DMS 273 (cell line): ENCODE measurements at regions not wholly inside any gene's neighbourhood (a gene's known extent, or its start where the extent isn't known, plus 50 kb on each side); places are given as distances from the start of the nearest gene placed in this dataset.

Source experiments
- DNase-seq: peaks from one replicate; lab custom pipeline; 2025; ENCODE audit not compliant: unreplicated experiment; lab: John Stamatoyannopoulos, UW

DNA sequence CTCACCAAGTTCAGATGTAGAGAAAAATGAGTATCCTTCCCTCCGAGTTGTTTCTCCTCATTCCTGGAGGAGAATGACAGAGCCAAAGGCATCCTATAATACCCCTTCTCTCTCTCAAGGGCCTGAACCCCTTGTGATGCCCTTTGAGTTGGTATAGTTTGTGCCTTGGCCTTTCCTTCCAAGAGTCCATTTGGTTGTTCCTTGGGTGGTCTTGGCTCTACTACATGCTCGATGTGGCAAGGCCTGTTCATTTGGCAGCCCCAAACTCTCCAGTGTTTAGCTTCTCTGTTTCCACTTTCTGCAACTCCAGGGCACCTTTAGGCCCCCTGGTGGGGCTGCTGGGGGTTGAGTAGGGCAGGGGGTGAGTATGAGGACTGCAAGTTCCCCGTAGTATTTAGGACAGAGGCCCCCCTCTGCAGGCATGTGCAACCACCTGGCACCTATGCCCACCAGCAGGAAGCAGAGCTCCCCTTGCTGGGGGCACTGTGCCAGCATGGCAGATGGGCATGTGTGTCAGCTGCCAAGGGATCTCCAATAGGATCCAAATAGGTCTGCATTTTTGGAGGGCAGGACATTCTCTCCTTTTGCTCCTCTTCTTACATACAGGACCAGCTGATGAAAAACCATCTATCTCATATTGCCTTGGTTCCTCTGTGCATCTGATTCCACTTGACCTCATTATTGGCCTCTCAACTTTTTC, 217.2 kb upstream of the CADM1 start:
- peak; percentile 86 for DNase-seq

- peak; percentile 3 for DNase-seq
Observed at GRCh38 chr11:115720602-115721245, 216.5 kb upstream of the CADM1 start.

- DNase-seq = no peak
Observed at GRCh38 chr11:115718945-115719344, 214.7 kb upstream of the CADM1 start.

DNA sequence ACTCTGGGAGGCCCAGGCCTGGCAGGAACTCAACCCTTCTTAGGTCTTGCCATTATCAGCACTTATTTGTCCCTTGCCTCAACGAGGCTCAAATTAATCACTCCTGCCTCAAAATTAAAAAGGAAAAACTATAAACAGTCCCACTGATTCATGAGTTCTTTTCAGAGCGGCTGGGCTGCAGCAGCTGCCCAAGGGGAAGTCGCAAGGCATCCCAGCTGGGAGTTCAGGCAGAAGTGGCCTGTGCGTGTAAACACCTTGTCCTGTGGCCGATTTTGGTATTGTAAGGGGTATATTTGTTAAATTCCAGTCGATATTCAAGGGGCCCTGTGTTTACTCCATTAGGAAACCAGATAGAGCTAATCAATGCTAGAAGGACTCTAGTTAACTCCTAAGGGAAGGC, 213.9 kb upstream of the CADM1 start:
- DNase-seq = peak; percentile 9

DNA sequence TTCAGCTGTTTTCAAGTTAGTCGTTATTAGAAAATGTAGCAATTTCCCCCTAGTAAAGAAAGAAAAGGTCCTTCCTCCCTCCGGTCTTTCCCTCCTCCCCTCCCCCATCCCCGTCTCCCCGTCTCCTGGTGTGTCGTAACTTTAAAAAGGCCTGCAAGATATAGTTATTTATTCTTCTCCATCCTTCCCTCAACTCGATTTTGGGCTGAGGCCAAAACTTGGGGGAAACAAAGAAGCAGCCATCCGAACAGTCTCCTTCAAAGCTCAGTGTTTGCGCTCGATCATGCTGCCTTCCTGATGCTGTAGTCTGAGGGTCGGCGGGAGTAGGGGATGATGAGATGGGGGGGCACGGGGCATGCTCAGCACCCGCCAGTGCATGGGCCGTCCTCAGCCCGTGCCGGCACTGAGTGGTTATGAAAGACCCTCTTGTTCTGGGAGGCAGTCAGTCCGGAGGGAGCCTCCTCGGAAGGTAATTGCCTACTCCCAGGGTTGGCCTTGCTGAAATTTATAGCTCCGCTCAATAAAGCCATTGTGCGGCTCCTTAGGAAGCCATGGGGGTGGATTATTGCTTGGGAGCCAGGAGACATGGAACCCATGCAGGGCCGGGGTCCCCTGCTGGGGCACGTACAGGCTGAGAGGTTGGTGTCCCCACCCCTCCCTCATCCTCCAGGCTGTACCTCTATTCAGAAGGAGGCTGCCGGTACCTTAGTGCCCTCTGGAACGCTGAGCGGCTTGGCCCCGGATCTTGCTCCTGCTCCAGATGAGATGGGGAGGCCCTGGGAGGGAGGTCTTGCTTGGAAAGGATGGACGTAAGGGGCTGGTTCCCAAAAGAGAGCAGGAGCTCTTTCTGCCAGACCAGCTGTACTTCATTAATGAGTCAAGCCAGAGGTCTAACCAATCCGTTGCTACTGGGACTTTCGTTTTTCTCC, 212.7 kb upstream of the CADM1 start:
- no peak for DNase-seq

- DNase-seq = no peak
Observed at GRCh38 chr11:115716080-115716479, 211.9 kb upstream of the CADM1 start.

DNA sequence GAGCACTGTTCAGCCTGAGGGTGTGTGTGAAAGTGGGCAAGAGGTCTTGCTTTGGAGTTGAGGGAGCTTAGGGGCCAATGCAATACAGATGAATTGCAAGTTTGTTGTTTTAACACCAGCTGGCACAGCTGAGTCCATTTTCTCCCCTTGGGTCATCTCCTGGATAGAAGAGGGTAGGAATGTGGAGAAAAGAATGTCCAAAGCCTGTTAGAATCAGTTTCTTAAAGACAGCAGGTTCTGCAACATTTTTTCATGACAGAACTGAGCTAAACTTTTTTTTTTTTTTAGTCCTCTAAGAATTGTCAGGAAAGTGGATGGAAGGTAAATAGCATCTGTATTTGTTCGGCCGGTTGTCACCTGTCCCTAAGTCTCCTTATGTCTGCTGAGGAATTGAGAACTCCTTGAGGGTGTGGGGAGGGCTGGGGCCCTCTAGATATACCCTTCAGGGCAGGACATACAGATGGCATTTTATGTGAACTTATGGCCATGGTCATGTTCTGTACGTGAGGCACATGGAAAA, 211.1 kb upstream of the CADM1 start:
- DNase-seq = no peak

DNA sequence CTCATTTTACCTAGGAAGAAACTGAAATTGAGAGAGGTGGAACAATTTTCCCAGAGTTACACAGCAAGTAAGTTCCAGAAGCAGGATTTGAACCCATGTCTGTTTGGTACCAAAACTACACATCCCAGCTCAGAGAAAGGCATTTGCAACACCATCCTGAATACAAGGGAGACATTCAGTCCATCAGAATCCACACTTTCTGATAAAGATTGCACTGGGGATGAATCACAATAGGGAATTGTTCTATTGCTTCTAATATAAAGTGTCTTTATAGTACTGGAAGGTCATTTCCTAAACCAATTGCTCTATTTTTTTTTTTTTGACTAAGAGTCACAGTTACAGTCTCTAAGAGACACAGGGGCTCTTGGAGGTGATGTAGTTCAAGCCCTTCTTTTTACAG, 208.1 kb upstream of the CADM1 start:
- no peak for DNase-seq

DNA sequence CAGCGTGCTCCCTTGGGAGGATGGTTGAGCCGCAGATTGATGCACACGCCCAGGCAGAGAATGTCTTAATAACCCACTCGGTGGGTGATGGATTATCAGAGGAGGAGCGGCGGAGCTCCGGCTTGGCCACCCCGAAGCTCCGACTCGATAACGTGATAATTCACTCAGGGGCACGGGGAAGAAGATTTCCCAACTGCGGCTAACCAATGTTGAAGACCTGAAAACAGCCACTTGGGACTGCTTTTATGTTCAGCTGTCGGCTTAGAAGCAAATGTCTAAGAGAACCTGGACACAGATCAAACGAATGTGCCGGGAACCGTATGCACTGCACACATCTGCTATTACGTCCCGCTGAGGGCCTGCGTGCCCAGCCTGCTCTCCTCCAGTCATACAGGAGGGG, 206.8 kb upstream of the CADM1 start:
- DNase-seq = peak; percentile 93

- no peak for DNase-seq
Observed at GRCh38 chr11:115710426-115710825, 206.2 kb upstream of the CADM1 start.

GRCh38 chr11:115709297-115709696, 205.1 kb upstream of the CADM1 start:
- no peak for DNase-seq

DNA sequence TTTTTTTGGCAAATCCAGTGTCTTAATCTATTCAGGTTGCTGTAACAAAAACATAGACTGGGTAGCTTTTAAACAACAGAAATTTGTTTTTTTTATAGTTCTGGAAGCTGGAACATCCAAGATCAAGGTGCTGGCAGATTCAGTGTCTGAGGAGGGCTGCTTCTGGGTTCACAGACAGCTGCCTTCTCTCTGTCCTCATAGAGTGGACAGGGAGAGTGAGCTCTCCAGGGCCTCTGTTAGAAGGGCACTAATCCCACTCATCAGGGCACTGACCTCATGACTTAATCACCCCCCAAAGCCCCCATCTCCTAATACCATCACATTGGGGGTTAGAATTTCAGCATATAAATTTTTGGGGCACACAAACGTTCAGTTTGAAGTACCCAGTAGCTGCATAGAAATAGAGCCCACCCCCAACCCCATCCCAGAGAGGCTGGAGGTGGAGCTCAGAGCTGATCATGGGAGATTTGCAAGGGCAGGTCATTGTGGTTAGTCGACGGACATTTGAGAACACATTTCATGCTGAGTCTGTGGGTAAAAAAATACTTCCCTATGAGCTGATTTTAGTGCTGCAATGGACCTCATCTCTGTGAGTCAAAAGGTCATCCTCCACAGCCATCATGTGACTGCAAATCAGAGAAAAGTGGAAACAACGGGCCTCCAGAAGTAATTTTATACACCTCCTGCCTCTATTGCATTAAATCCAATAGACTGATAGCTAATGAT, 203.1 kb upstream of the CADM1 start:
- no peak for DNase-seq

- DNase-seq = no peak
Observed at GRCh38 chr11:115706626-115707135, 202.5 kb upstream of the CADM1 start.

GRCh38 chr11:115705200-115705599, 201.0 kb upstream of the CADM1 start:
- DNase-seq = no peak

GRCh38 chr11:115700981-115701875, 197.0 kb upstream of the CADM1 start:
- DNase-seq = no peak

GRCh38 chr11:115700496-115700895, 196.3 kb upstream of the CADM1 start:
- no peak for DNase-seq

GRCh38 chr11:115699733-115700132, 195.5 kb upstream of the CADM1 start:
- DNase-seq = no peak

- no peak for DNase-seq
Observed at GRCh38 chr11:115699326-115699725, 195.1 kb upstream of the CADM1 start.

GRCh38 chr11:115698243-115698642, 194.0 kb upstream of the CADM1 start:
- DNase-seq = no peak

DNA sequence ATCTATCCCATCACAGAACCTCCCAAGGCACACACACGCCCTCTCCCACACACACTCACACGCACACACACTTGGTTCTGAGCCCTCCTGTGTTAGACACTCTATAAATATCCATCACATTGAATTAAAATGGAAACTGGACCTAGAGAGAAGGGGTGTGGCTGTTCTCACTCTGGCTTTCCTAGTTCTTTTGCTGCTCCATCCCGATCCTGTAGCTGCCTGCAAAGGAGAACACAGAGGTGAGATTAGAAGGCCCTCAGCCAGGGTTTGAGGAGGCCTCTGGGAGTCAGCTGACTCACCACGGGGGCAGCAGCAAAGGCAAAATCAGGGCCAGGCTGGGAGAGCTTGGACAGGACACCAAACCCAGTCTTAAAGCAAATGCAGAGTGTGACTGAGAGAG, 192.3 kb upstream of the CADM1 start:
- no peak for DNase-seq
